Right lobe of liver (tissue), 6 donors: ENCODE measurements at regions not wholly inside any gene's neighbourhood (a gene's known extent, or its start where the extent isn't known, plus 50 kb on each side); places are given as distances from the start of the nearest gene placed in this dataset.

ENCODE experiments used
- ATAC-seq, 4 donors: fragments of 200-7000 bp; cut with Tn5 transposase; one replicate each; pipeline ENCODE4 v1.9.1; 2020; ENCODE audit warnings: mild to moderate bottlenecking in 4 of 4, moderate library complexity in 4 of 4
- DNase-seq, 3 donors: peaks; one replicate each; pipeline ENCODE4 v3.0.0-alpha.2; 2020
- H3K27ac ChIP-seq, 3 donors: fragments of 200-600 bp; one replicate each; pipeline ENCODE4 v1.8.0; 2022
- H3K27me3 ChIP-seq, 2 donors: fragments of 200-600 bp; one replicate each; pipeline ENCODE4 v1.8.0; 2022
- H3K36me3 ChIP-seq, 4 donors: fragments of 200-600 bp; sonication (generic) in 1 of 4; one replicate each; pipeline versions ENCODE4 v1.5.1 to v1.8.0; 2017 to 2022; ENCODE audit warnings: control low read depth in 1 of 4
- H3K4me1 ChIP-seq, 4 donors: fragments of 200-600 bp; sonication (generic) in 1 of 4; one replicate each; pipeline versions ENCODE4 v1.5.1 to v1.8.0; 2017 to 2022; ENCODE audit warnings: control low read depth in 1 of 4
- H3K4me3 ChIP-seq, 3 donors: fragments of 200-600 bp; one replicate each; pipeline ENCODE4 v1.8.0; 2022
- H3K9me3 ChIP-seq, 4 donors: fragments of 200-600 bp; sonication (generic) in 1 of 4; one replicate each; pipeline versions ENCODE4 v1.5.1 to v1.8.0; 2017 to 2022; ENCODE audit warnings: control low read depth in 1 of 4
- CTCF ChIP-seq, 4 donors: fragments of 200-600 bp in 3 of 4; fragments of 450-650 bp in 1 of 4; IDR thresholded peaks; one replicate each; pipeline versions ENCODE4 v1.5.1 to v1.8.0; 2016 to 2022; ENCODE audit warnings: antibody characterized with exemption in 4 of 4, mild to moderate bottlenecking in 2 of 4
- POLR2A ChIP-seq: fragments of 450-650 bp; IDR thresholded peaks from one replicate; pipeline ENCODE4 v1.6.1; 2017; ENCODE audit warnings: antibody characterized with exemption, mild to moderate bottlenecking
- WGBS: methylation state at CpG from one replicate; pipeline ENCODE4 v1.1.6; 2018; ENCODE audit warnings: low coverage, low lambda C conversion rate; ENCODE audit not compliant: insufficient coverage; ENCODE audit errors: missing lambda C conversion rate; 5-methylcytosine and 5-hydroxymethylcytosine counted together
- intact Hi-C, 2 donors: fragments of 100-400 bp; cut with DNase I; formaldehyde crosslinking; loops; one replicate each; pipeline versions ENCODE4 v1.11.2 to v1.14.1; 2022
- donor health status: DM: no; HTN: yes; CAD: no.
- donor health status: DM: no; HTN: no; CAD: no.
- donor health status: DM: no; HTN: no; CAD: no.
- donor health status: DM: no; HTN: yes; CAD: no.
- donor health status: DM: no; HTN: yes; CAD: no.

- ATAC-seq (no peak), DNase-seq (no peak)
- Histone ChIP-seq H3K4me3 (no peak overlapping the region), H3K27ac (no peak overlapping the region), H3K27me3 (no peaks in the 10 kb centered on the region), H3K36me3 (no peaks in the 10 kb centered on the region), H3K4me1 (no peaks in the 10 kb centered on the region), H3K9me3 (no peaks in the 10 kb centered on the region)
- no peak for TF ChIP-seq POLR2A
- no peak for TF ChIP-seq CTCF (IDR thresholded peaks at IDR 0.05)
- 75% methylated on average over 1 of the region's 1 CpG for WGBS
- intact Hi-C loops, result no loop called here
Observed at GRCh38 chr15:77557564-77557963, 75.1 kb downstream of the LINGO1 start.

GRCh38 chr15:77557144-77557543 is 75.6 kb downstream of the LINGO1 start:
- intact Hi-C loops, result no loop called here
- H3K9me3 ChIP-seq, result no peaks in the 10 kb centered on the region
- no peak overlapping the region for H3K4me3 ChIP-seq
- ATAC-seq (no peak), DNase-seq (no peak)
- 46% methylated on average over 2 of the region's 10 CpGs for WGBS
- H3K27me3 ChIP-seq, result no peaks in the 10 kb centered on the region
- no peaks in the 10 kb centered on the region for H3K4me1 ChIP-seq
- TF ChIP-seq CTCF (IDR thresholded peaks at IDR 0.05) (no peak), POLR2A (no peak)
- no peaks in the 10 kb centered on the region for H3K36me3 ChIP-seq
- H3K27ac ChIP-seq, result no peak overlapping the region

GRCh38 chr15:77556622-77557021 is 76.1 kb downstream of the LINGO1 start:
- WGBS, result 87% methylated on average over 6 of the region's 7 CpGs
- DNase-seq (no peak), ATAC-seq (no peak)
- H3K4me3 ChIP-seq, result no peak overlapping the region
- intact Hi-C loops, result no loop called here
- no peaks in the 10 kb centered on the region for H3K27me3 ChIP-seq
- H3K36me3 ChIP-seq, result no peaks in the 10 kb centered on the region
- no peak for TF ChIP-seq POLR2A
- no peak for TF ChIP-seq CTCF (IDR thresholded peaks at IDR 0.05)
- H3K4me1 ChIP-seq, result no peaks in the 10 kb centered on the region
- H3K9me3 ChIP-seq, result no peaks in the 10 kb centered on the region
- H3K27ac ChIP-seq, result no peak overlapping the region

- DNase-seq, result no peak
Observed at GRCh38 chr15:77555232-77555631, 77.5 kb downstream of the LINGO1 start.

More at GRCh38 chr15:77555232-77555631, 77.5 kb downstream of the LINGO1 start:
- no peaks in the 10 kb centered on the region for H3K9me3 ChIP-seq
- no peaks in the 10 kb centered on the region for H3K4me1 ChIP-seq
- no peak overlapping the region for H3K4me3 ChIP-seq
- no peak overlapping the region for H3K27ac ChIP-seq
- intact Hi-C loops, result no loop called here
- 100% methylated on average over 1 of the region's 8 CpGs for WGBS
- no peak for TF ChIP-seq POLR2A
- no peak for TF ChIP-seq CTCF (IDR thresholded peaks at IDR 0.05)
- H3K27me3 ChIP-seq, result no peaks in the 10 kb centered on the region
- ATAC-seq, result no peak
- H3K36me3 ChIP-seq, result no peaks in the 10 kb centered on the region
